ENCODE measurements at regions not wholly inside any gene's neighbourhood (a gene's known extent, or its start where the extent isn't known, plus 50 kb on each side); places are given as distances from the start of the nearest gene placed in this dataset.

- TF ChIP-seq CTCF (conservative IDR thresholded peaks at IDR 0.05; ENCODE audit: low read length) (no peak), EZH2phosphoT487 (IDR thresholded peaks at IDR 0.05; ENCODE audit: borderline replicate concordance) (no peak)
Measured at GRCh38 chr5:23727271-23727670, 219.9 kb downstream of the PRDM9 start.

Measured in Loucy (cell line).